ENCODE measurements at regions not wholly inside any gene's neighbourhood (a gene's known extent, or its start where the extent isn't known, plus 50 kb on each side); places are given as distances from the start of the nearest gene placed in this dataset.

DNA sequence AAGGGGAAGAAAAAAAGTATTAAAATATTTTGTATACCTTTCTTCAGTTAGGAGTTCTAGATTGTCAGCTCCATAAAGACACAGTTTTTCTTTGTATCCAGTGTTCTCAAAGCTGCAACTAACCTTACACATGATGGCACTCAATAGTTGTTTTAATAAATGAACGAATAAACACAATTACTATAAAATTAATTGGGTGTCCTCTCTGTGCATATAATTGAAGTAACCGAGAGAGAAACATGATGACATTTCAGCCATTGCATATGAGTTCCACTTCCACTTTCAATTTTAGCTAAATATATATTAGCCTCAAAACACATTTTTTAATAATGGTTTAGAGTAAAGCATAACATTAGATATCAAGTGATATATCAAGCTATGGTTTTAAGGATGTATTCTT, 671.2 kb downstream of the LRFN5 start:
- no peaks in the 10 kb centered on the region for H3K9me3 Mint-ChIP-seq (ENCODE audit: unreplicated experiment)
- H3K27me3 Mint-ChIP-seq (ENCODE audit: insufficient read depth, unreplicated experiment) = no peaks in the 10 kb centered on the region
- Histone ChIP-seq H3K4me1 (no peaks in the 10 kb centered on the region), H3K36me3 (ENCODE audit: control insufficient read depth, insufficient read depth, low read length) (no peaks in the 10 kb centered on the region), H3K9me3 (no peaks in the 10 kb centered on the region), H3K27me3 (replicated peaks; ENCODE audit: control insufficient read depth, insufficient read depth, low read length) (no peaks in the 10 kb centered on the region), H3K4me3 (ENCODE audit: low read depth, low read length) (no peak overlapping the region)
- ChIA-PET POLR2A (no interaction called here), CTCF (no interaction called here)
- TF ChIP-seq, protein P1, sequence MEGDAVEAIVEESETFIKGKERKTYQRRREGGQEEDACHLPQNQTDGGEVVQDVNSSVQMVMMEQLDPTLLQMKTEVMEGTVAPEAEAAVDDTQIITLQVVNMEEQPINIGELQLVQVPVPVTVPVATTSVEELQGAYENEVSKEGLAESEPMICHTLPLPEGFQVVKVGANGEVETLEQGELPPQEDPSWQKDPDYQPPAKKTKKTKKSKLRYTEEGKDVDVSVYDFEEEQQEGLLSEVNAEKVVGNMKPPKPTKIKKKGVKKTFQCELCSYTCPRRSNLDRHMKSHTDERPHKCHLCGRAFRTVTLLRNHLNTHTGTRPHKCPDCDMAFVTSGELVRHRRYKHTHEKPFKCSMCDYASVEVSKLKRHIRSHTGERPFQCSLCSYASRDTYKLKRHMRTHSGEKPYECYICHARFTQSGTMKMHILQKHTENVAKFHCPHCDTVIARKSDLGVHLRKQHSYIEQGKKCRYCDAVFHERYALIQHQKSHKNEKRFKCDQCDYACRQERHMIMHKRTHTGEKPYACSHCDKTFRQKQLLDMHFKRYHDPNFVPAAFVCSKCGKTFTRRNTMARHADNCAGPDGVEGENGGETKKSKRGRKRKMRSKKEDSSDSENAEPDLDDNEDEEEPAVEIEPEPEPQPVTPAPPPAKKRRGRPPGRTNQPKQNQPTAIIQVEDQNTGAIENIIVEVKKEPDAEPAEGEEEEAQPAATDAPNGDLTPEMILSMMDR (IDR thresholded peaks at IDR 0.05; ENCODE audit: insufficient read depth in 1 of 2, low read depth in 1 of 2, low read length in 1 of 2, severe bottlenecking in 1 of 2, unreplicated experiment in 1 of 2) = no peak
- no peaks in the 10 kb centered on the region for H3K36me3 Mint-ChIP-seq (ENCODE audit: insufficient read depth, unreplicated experiment)
- BruUV-seq (replicated peaks) = no TSS peak
- H3K4me3 Mint-ChIP-seq (ENCODE audit: unreplicated experiment) = no peak overlapping the region
- intact Hi-C loops (cut with micrococcal nuclease; ENCODE audit: unreplicated experiment) = no loop called here
- no peaks in the 10 kb centered on the region for H3K4me1 Mint-ChIP-seq (ENCODE audit: low read depth, unreplicated experiment)
- H3K27ac Mint-ChIP-seq (ENCODE audit: unreplicated experiment) = no peak overlapping the region
- no peak for DNase-seq

DNA sequence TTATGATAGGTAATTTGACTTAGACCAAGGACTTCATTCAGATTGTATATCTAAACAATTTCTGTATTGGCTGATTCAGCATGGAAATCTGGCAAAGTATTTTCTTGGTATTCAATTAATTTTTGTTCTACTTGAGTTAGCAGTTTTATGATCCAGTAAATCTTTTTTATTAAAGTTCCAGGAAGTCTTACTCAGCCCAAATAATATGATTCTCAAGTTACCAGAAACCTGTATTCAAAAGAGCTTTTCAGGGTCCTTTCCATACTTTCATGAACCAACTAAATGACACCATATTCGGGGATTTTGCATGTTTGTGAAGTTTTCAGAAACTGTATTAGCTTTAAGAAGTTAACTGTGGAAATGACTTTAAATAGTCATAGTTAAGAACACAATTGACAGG, 662.6 kb downstream of the LRFN5 start:
- ChIA-PET POLR2A (no interaction called here), CTCF (no interaction called here)
- DNase-seq = no peak
- intact Hi-C loops (cut with micrococcal nuclease; ENCODE audit: unreplicated experiment) = no loop called here
- TF ChIP-seq, protein P1 (IDR thresholded peaks at IDR 0.05; ENCODE audit: insufficient read depth in 1 of 2, low read depth in 1 of 2, low read length in 1 of 2, severe bottlenecking in 1 of 2, unreplicated experiment in 1 of 2) = no peak
- no peaks in the 10 kb centered on the region for H3K9me3 ChIP-seq
- BruUV-seq (replicated peaks) = no TSS peak
- H3K9me3 Mint-ChIP-seq (ENCODE audit: unreplicated experiment) = no peaks in the 10 kb centered on the region
- H3K4me3 Mint-ChIP-seq (ENCODE audit: unreplicated experiment) = no peak overlapping the region
- no peaks in the 10 kb centered on the region for H3K36me3 ChIP-seq (ENCODE audit: control insufficient read depth, insufficient read depth, low read length)
- no peaks in the 10 kb centered on the region for H3K4me1 Mint-ChIP-seq (ENCODE audit: low read depth, unreplicated experiment)
- H3K4me1 ChIP-seq = no peaks in the 10 kb centered on the region
- no peak overlapping the region for H3K27ac Mint-ChIP-seq (ENCODE audit: unreplicated experiment)
- H3K36me3 Mint-ChIP-seq (ENCODE audit: insufficient read depth, unreplicated experiment) = no peaks in the 10 kb centered on the region
- H3K4me3 ChIP-seq (ENCODE audit: low read depth, low read length) = no peak overlapping the region
- H3K27me3 ChIP-seq (replicated peaks; ENCODE audit: control insufficient read depth, insufficient read depth, low read length) = no peaks in the 10 kb centered on the region
- H3K27me3 Mint-ChIP-seq (ENCODE audit: insufficient read depth, unreplicated experiment) = no peaks in the 10 kb centered on the region

DNA sequence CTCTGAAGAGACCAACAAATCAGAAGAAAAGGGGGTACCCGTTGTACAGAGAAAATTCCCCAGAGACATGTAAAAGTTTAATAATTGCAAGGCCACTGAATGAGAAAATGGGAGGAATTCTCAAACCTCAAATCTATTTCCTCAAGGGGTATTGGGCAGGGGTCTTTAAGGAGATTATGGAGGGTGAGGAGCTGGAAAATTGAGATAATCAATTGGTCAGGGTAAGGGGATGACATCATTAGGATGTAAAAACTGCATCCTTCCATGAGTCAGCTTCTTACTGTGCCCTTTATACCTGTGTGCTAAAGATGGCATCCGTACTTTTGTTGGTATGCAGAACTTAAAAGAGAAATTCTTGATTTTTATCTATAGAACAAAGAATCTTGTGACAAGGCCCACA, 641.5 kb downstream of the LRFN5 start:
- Histone ChIP-seq H3K36me3 (ENCODE audit: control insufficient read depth, insufficient read depth, low read length) (no peaks in the 10 kb centered on the region), H3K4me1 (no peaks in the 10 kb centered on the region), H3K4me3 (ENCODE audit: low read depth, low read length) (no peak overlapping the region), H3K9me3 (no peaks in the 10 kb centered on the region), H3K27me3 (replicated peaks; ENCODE audit: control insufficient read depth, insufficient read depth, low read length) (no peaks in the 10 kb centered on the region)
- no TSS peak for BruUV-seq (replicated peaks)
- Mint-ChIP-seq H3K9me3 (ENCODE audit: unreplicated experiment) (no peaks in the 10 kb centered on the region), H3K36me3 (ENCODE audit: insufficient read depth, unreplicated experiment) (no peaks in the 10 kb centered on the region), H3K4me1 (ENCODE audit: low read depth, unreplicated experiment) (no peaks in the 10 kb centered on the region), H3K4me3 (ENCODE audit: unreplicated experiment) (no peak overlapping the region), H3K27ac (ENCODE audit: unreplicated experiment) (no peak overlapping the region), H3K27me3 (ENCODE audit: insufficient read depth, unreplicated experiment) (no peaks in the 10 kb centered on the region)
- POLR2A ChIA-PET = no interaction called here
- CTCF ChIA-PET = no interaction called here
- intact Hi-C loops (cut with micrococcal nuclease; ENCODE audit: unreplicated experiment) = no loop called here
- no peak for DNase-seq
- TF ChIP-seq, protein P1 (IDR thresholded peaks at IDR 0.05; ENCODE audit: insufficient read depth in 1 of 2, low read depth in 1 of 2, low read length in 1 of 2, severe bottlenecking in 1 of 2, unreplicated experiment in 1 of 2) = no peak

All from Caco-2 (cell line).